Endothelial cell of umbilical vein (primary cell): ENCODE measurements at regions not wholly inside any gene's neighbourhood (a gene's known extent, or its start where the extent isn't known, plus 50 kb on each side); places are given as distances from the start of the nearest gene placed in this dataset.

Experiments
- CTCF ChIP-seq, 2 donors: IDR thresholded peaks; 1 replicate in 1 of 2; 2 replicates in 1 of 2; pipeline ENCODE4 v1.5.1; 2011; ENCODE audit warnings: low read length in 2 of 2, mild to moderate bottlenecking in 2 of 2, moderate library complexity in 2 of 2, control low read depth in 1 of 2, inconsistent platforms in 1 of 2, low read depth in 1 of 2; ENCODE audit not compliant: insufficient read depth in 1 of 2; ENCODE audit errors: extremely low read depth in 1 of 2
- JUN ChIP-seq: IDR thresholded peaks from 2 replicates; pipeline ENCODE4 v1.6.1; 2011; ENCODE audit warnings: borderline replicate concordance, low read depth; ENCODE audit not compliant: insufficient read length, insufficient read depth
- MYC ChIP-seq: IDR thresholded peaks from one replicate; pipeline ENCODE4 v1.6.1; 2011; ENCODE audit warnings: mild to moderate bottlenecking, low read depth, low read length
- POLR2AphosphoS5 ChIP-seq: IDR thresholded peaks from 2 replicates; pipeline ENCODE4 v1.6.1; 2012; ENCODE audit warnings: low read depth, mild to moderate bottlenecking, control low read depth, low read length, moderate library complexity; ENCODE audit not compliant: insufficient read depth

- no peak for TF ChIP-seq POLR2AphosphoS5
- TF ChIP-seq MYC: no peak
- TF ChIP-seq CTCF (IDR thresholded peaks at IDR 0.05; ENCODE audit: extremely low read depth in 1 of 2, insufficient read depth in 1 of 2, low read depth in 1 of 2, low read length in 2 of 2): no peak
- no peak for TF ChIP-seq JUN
These were observed 403.7 kb downstream of the CNTN3 start for GRCh38 chr3:74210739-74211138.
